Activated CD8-positive, alpha-beta T cell treated with anti-CD3 and anti-CD28 coated beads for 36 hours (primary cell): ENCODE measurements at regions not wholly inside any gene's neighbourhood (a gene's known extent, or its start where the extent isn't known, plus 50 kb on each side); places are given as distances from the start of the nearest gene placed in this dataset.

Source experiments
- ATAC-seq: fragments of 200-7000 bp; cut with Tn5 transposase; one replicate; pipeline ENCODE4 v1.10.0; 2021; ENCODE audit warnings: mild to moderate bottlenecking, moderate library complexity
- CTCF ChIA-PET: fragments of 350-600 bp; sonication (Branson Sonifier 250); formaldehyde crosslinking; loops from one replicate; lab custom pipeline; 2021; ENCODE audit warnings: antibody characterized with exemption; lab: Charles Lee
- POLR2A ChIA-PET: fragments of 350-600 bp; sonication (Branson Sonifier 250); formaldehyde crosslinking; loops from one replicate; lab custom pipeline; 2021; ENCODE audit warnings: antibody characterized with exemption; lab: Charles Lee
- DNase-seq: peaks from one replicate; pipeline ENCODE4 v3.0.0-alpha.2; 2020
- H3K27ac Mint-ChIP-seq: one replicate; pipeline ENCODE4 v1.8.0; 2021; ENCODE audit warnings: mild to moderate bottlenecking, mixed read lengths
- H3K27me3 Mint-ChIP-seq: one replicate; pipeline ENCODE4 v1.8.0; 2021; ENCODE audit warnings: mixed read lengths
- H3K36me3 Mint-ChIP-seq: one replicate; pipeline ENCODE4 v1.8.0; 2021; ENCODE audit warnings: low read depth, mixed read lengths
- H3K4me1 Mint-ChIP-seq: one replicate; pipeline ENCODE4 v1.8.0; 2021; ENCODE audit warnings: low read depth, mixed read lengths
- H3K4me3 Mint-ChIP-seq: one replicate; pipeline ENCODE4 v1.8.0; 2021; ENCODE audit warnings: mild to moderate bottlenecking, moderate library complexity, mixed read lengths
- H3K9me3 Mint-ChIP-seq: one replicate; pipeline ENCODE4 v1.8.0; 2021; ENCODE audit warnings: mixed read lengths
- intact Hi-C: fragments of 100-400 bp; cut with micrococcal nuclease; formaldehyde crosslinking; loops from one replicate; pipeline ENCODE4 v1.10.0; 2022
- TF ChIP-seq, protein P1 (sequence below): fragments of 200-600 bp; IDR thresholded peaks from one replicate; pipeline ENCODE4 v1.8.0; 2022; ENCODE audit warnings: antibody characterized with exemption, mild to moderate bottlenecking

DNA sequence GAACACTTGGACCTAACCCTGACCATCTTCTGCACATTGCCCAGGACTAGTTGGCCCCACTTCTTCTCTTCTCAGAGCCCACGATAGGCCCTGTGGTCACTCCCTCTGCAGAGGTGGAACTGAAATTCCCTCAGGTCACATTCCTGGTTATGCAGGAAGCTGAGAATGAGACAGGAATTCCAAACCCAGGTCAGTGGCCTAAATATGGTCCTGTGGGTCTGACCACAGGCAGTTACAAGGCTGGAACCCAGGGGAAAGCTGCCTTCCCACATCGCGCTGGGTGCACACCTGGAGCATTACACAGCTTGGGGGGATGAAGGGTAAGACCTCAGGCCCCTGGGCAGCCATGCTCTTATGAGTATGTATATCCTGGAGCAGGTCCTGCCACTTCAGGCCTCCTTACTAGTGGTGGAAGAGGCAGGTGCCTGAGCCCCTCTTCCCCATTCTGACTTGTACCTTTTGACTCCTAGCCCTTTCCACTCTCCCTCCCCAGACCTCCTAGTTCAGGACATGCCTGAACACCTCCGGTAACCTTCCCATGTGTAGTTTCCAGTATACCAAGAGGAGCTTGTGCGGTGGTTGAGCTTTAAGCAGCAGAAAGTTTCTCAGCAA, 173.5 kb downstream of the ASMT start:
- ATAC-seq, result no peak
- Mint-ChIP-seq H3K4me1 (no peaks in the 10 kb centered on the region), H3K27me3 (no peaks in the 10 kb centered on the region), H3K9me3 (peaks cover 21% of the 10 kb centered on the region), H3K27ac (no peak overlapping the region), H3K36me3 (no peaks in the 10 kb centered on the region), H3K4me3 (no peak overlapping the region)
- intact Hi-C loops, result no loop called here
- TF ChIP-seq, protein P1, sequence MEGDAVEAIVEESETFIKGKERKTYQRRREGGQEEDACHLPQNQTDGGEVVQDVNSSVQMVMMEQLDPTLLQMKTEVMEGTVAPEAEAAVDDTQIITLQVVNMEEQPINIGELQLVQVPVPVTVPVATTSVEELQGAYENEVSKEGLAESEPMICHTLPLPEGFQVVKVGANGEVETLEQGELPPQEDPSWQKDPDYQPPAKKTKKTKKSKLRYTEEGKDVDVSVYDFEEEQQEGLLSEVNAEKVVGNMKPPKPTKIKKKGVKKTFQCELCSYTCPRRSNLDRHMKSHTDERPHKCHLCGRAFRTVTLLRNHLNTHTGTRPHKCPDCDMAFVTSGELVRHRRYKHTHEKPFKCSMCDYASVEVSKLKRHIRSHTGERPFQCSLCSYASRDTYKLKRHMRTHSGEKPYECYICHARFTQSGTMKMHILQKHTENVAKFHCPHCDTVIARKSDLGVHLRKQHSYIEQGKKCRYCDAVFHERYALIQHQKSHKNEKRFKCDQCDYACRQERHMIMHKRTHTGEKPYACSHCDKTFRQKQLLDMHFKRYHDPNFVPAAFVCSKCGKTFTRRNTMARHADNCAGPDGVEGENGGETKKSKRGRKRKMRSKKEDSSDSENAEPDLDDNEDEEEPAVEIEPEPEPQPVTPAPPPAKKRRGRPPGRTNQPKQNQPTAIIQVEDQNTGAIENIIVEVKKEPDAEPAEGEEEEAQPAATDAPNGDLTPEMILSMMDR, result no peak
- POLR2A ChIA-PET, result no interaction called here
- DNase-seq, result no peak
- CTCF ChIA-PET, result no interaction called here

DNA sequence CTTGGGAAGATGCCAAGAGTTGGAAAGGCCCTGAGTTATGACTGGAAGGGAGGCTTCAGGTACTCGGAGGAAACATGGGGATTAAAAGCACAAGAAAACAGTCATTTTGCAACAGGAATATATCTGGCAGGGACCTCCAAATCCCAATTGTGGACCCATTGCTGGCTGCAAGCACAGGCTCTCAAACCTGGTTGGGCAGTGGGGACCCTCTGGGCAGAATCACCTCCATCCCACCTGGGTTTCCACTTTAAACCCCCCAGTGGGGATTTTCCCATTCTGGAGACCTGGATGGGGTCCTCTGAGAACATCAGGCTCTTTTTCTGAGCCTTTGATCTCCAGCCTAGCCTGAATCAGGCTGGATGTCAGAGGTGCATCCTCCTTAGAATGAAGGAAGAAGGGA, 177.8 kb downstream of the ASMT start:
- no peaks in the 10 kb centered on the region for H3K4me1 Mint-ChIP-seq
- POLR2A ChIA-PET, result no interaction called here
- DNase-seq, result no peak
- H3K36me3 Mint-ChIP-seq, result no peaks in the 10 kb centered on the region
- no peaks in the 10 kb centered on the region for H3K9me3 Mint-ChIP-seq
- no peak overlapping the region for H3K4me3 Mint-ChIP-seq
- CTCF ChIA-PET, result no interaction called here
- no peak overlapping the region for H3K27ac Mint-ChIP-seq
- no peaks in the 10 kb centered on the region for H3K27me3 Mint-ChIP-seq
- no peak for ATAC-seq
- intact Hi-C loops, result no loop called here
- TF ChIP-seq, protein P1, result no peak

DNA sequence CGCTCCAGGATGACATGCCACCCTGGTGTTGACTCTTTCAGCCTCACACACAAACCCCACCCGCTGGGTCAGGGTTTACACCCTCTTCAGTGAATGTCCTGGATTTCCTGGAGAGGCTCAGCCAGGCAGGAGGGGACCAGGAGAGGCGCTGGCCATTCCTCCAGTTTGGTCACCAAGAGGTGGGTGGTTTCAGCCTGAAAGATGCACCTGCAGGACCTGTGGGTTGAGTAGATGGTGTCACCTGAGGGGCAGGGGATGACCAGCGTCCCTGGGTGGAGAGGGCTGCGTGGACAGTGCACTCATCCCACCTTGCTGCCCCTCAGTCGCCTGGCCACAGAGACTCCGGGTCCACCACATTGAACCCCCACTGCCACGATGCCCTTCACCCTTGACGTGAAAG, 179.7 kb downstream of the ASMT start:
- Mint-ChIP-seq H3K9me3 (no peaks in the 10 kb centered on the region), H3K36me3 (no peaks in the 10 kb centered on the region), H3K4me1 (no peaks in the 10 kb centered on the region), H3K27ac (no peak overlapping the region), H3K27me3 (no peaks in the 10 kb centered on the region), H3K4me3 (no peak overlapping the region)
- TF ChIP-seq, protein P1, result no peak
- ATAC-seq (no peak), DNase-seq (no peak)
- ChIA-PET POLR2A (no interaction called here), CTCF (no interaction called here)
- intact Hi-C loops, result no loop called here

DNA sequence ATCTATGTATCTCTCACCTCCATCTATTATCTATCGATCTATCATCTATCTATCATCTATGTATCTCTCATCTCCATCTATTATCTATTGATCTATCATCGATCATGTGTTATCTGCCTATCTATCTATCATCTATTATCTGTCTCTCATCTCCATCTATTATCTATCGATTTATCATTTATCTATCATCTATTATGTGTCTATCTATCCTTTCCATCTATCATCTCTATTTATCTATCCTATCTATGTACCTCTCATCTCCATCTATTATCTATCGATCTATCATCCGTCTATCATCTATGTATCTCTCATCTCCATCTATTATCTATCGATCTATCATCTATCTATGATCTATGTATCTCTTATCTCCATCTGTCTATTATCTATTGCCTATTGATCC, 188.1 kb downstream of the ASMT start:
- Mint-ChIP-seq H3K4me1 (no peaks in the 10 kb centered on the region), H3K27ac (no peak overlapping the region), H3K27me3 (peaks cover 2% of the 10 kb centered on the region), H3K4me3 (no peak overlapping the region), H3K36me3 (no peaks in the 10 kb centered on the region), H3K9me3 (no peaks in the 10 kb centered on the region)
- ChIA-PET POLR2A (no interaction called here), CTCF (no interaction called here)
- TF ChIP-seq, protein P1, result no peak
- DNase-seq, result no peak
- intact Hi-C loops, result no loop called here
- ATAC-seq, result no peak

DNA sequence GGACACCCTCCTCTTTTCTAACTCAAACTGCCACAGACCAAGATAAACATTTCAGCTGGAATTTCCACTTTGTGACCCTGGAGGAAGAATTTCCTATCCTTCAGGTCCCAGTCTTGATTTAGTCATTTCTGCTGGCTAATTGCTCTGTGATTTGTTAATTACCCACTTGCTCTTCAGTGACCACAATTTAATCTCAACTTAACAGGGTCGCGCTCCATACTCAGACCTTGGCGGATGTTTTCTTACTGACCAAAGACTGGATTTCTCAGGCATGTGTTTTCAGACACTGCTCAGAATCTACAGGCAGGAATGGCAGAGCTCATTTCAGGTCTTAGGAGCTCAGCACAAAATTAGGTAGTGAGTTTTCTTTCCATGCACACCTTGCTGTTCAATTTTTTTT, 188.9 kb downstream of the ASMT start:
- intact Hi-C loops, result no loop called here
- H3K4me1 Mint-ChIP-seq, result no peaks in the 10 kb centered on the region
- DNase-seq (no peak), ATAC-seq (no peak)
- H3K4me3 Mint-ChIP-seq, result no peak overlapping the region
- TF ChIP-seq, protein P1, result no peak
- no peak overlapping the region for H3K27ac Mint-ChIP-seq
- H3K27me3 Mint-ChIP-seq, result peaks cover 2% of the 10 kb centered on the region
- ChIA-PET CTCF (no interaction called here), POLR2A (no interaction called here)
- H3K9me3 Mint-ChIP-seq, result no peaks in the 10 kb centered on the region
- H3K36me3 Mint-ChIP-seq, result no peaks in the 10 kb centered on the region
